OCI-LY7 (cell line): ENCODE measurements at regions not wholly inside any gene's neighbourhood (a gene's known extent, or its start where the extent isn't known, plus 50 kb on each side); places are given as distances from the start of the nearest gene placed in this dataset.

Experiments
- BruUV-seq: library from RNA; stranded (reverse); fragments of 400-500 nt; replicated peaks from 2 replicates; lab custom pipeline; 2021; lab: Mats Ljungman, UMichigan
- CTCF ChIA-PET: fragments of 300-600 bp; sonication (Branson Sonifier 250); formaldehyde crosslinking; loops from one replicate; lab custom pipeline; 2022; ENCODE audit warnings: antibody characterized with exemption; ENCODE audit not compliant: unreplicated experiment; lab: Charles Lee
- POLR2A ChIA-PET: fragments of 300-600 bp; sonication (Branson Sonifier 250); formaldehyde crosslinking; loops from one replicate; lab custom pipeline; 2022; ENCODE audit warnings: antibody characterized with exemption; lab: Charles Lee
- DNase-seq: peaks from one replicate; pipeline ENCODE4 v3.0.0-alpha.2; 2015; ENCODE audit warnings: low spot score
- H2AFZ ChIP-seq: fragments of 200-600 bp; sonication (generic), shearing (Covaris generic); 2 replicates; pipeline ENCODE4 v1.6.1; 2014; ENCODE audit warnings: mild to moderate bottlenecking, antibody characterized with exemption, low read length, moderate library complexity
- H3K27ac ChIP-seq: fragments of 200-600 bp; sonication (generic); 2 replicates; pipeline ENCODE4 v1.5.1; 2014; ENCODE audit warnings: mixed run types, low read depth, mild to moderate bottlenecking, moderate library complexity, low read length, inconsistent platforms; ENCODE audit not compliant: poor library complexity, severe bottlenecking
- H3K36me3 ChIP-seq: fragments of 200-600 bp; sonication (generic); 2 replicates; pipeline ENCODE4 v1.6.1; 2014; ENCODE audit warnings: mild to moderate bottlenecking, antibody characterized with exemption, low read length, moderate library complexity, mixed read lengths; ENCODE audit not compliant: insufficient read depth
- H3K4me1 ChIP-seq: fragments of 200-600 bp; sonication (generic); 2 replicates; pipeline ENCODE4 v1.5.1; 2014; ENCODE audit warnings: mild to moderate bottlenecking, low read length; ENCODE audit not compliant: insufficient read depth, poor library complexity, severe bottlenecking
- H3K4me2 ChIP-seq: fragments of 200-600 bp; sonication (generic); 2 replicates; pipeline ENCODE4 v1.6.1; 2014; ENCODE audit warnings: mild to moderate bottlenecking, low read length
- H3K4me3 ChIP-seq: fragments of 200-600 bp; sonication (generic); 2 replicates; pipeline ENCODE4 v1.5.1; 2014; ENCODE audit warnings: mild to moderate bottlenecking, low read depth, low read length; ENCODE audit not compliant: poor library complexity, severe bottlenecking
- H3K79me2 ChIP-seq: fragments of 200-600 bp; sonication (generic); 2 replicates; pipeline ENCODE4 v1.6.1; 2016; ENCODE audit warnings: low read depth, mild to moderate bottlenecking, low read length, moderate library complexity, mixed read lengths; ENCODE audit not compliant: insufficient read depth
- H3K9me2 ChIP-seq: fragments of 200-600 bp; sonication (generic); 2 replicates; pipeline ENCODE4 v1.6.1; 2016; ENCODE audit warnings: mild to moderate bottlenecking, low read length, mixed read lengths; ENCODE audit not compliant: insufficient read depth
- H3K9me3 ChIP-seq: fragments of 200-600 bp; sonication (generic); 2 replicates; pipeline ENCODE4 v1.6.1; 2014; ENCODE audit warnings: mild to moderate bottlenecking, mixed run types, low read length, mixed read lengths
- H4K20me1 ChIP-seq: fragments of 200-600 bp; sonication (generic); 2 replicates; pipeline ENCODE4 v1.6.1; 2014; ENCODE audit warnings: mild to moderate bottlenecking, antibody characterized with exemption, low read length, moderate library complexity, mixed read lengths; ENCODE audit not compliant: insufficient read depth
- CTCF ChIP-seq: fragments of 200-600 bp; sonication (generic); conservative IDR thresholded peaks from 2 replicates; pipeline ENCODE4 v1.5.1; 2014; ENCODE audit warnings: mild to moderate bottlenecking, antibody characterized with exemption, low read length, moderate library complexity, mixed read lengths
- EZH2phosphoT487 ChIP-seq: fragments of 200-600 bp; sonication (generic); IDR thresholded peaks from 2 replicates; pipeline ENCODE4 v1.6.1; 2018; ENCODE audit warnings: low read depth, borderline replicate concordance, mild to moderate bottlenecking, mixed run types, antibody characterized with exemption, low read length, moderate library complexity, mixed read lengths
- intact Hi-C: fragments of 100-400 bp; cut with micrococcal nuclease; formaldehyde crosslinking; loops from one replicate; pipeline ENCODE4 v1.10.0; 2022; ENCODE audit not compliant: unreplicated experiment

GRCh38 chr15:66638377-66638776, 63.7 kb upstream of the SMAD6 start:
- POLR2A ChIA-PET, result no interaction called here

GRCh38 chr15:66641485-66642315, 60.3 kb upstream of the SMAD6 start:
- CTCF ChIA-PET, result no interaction called here
- Histone ChIP-seq H2AFZ (no peak overlapping the region), H3K36me3 (no peaks in the 10 kb centered on the region), H3K27ac (no peak overlapping the region), H3K9me3 (no peaks in the 10 kb centered on the region), H4K20me1 (no peaks in the 10 kb centered on the region), H3K4me2 (no peak overlapping the region), H3K79me2 (no peaks in the 10 kb centered on the region), H3K9me2 (no peaks in the 10 kb centered on the region), H3K4me1 (no peaks in the 10 kb centered on the region), H3K4me3 (no peak overlapping the region)
- no TSS peak for BruUV-seq
- TF ChIP-seq EZH2phosphoT487, result no peak
- no peak for TF ChIP-seq CTCF
- intact Hi-C loops, result no loop called here
- POLR2A ChIA-PET, result interaction anchor here (1.0 kb wide), 2 partner anchors 19 to 46 kb away, joined by 3 to 4 read pairs; no protein-coding TSS in a partner anchor
- DNase-seq, result no peak

More at GRCh38 chr15:66638377-66638776, 63.7 kb upstream of the SMAD6 start:
- no peaks in the 10 kb centered on the region for H3K9me3 ChIP-seq
- no peaks in the 10 kb centered on the region for H3K4me1 ChIP-seq
- no peaks in the 10 kb centered on the region for H3K9me2 ChIP-seq
- DNase-seq, result no peak
- CTCF ChIA-PET, result no interaction called here
- no peak overlapping the region for H3K27ac ChIP-seq
- no peak for TF ChIP-seq CTCF
- no peak for TF ChIP-seq EZH2phosphoT487
- H3K79me2 ChIP-seq, result no peaks in the 10 kb centered on the region
- H3K4me2 ChIP-seq, result no peak overlapping the region
- no peak overlapping the region for H3K4me3 ChIP-seq
- no peak overlapping the region for H2AFZ ChIP-seq
- H3K36me3 ChIP-seq, result no peaks in the 10 kb centered on the region
- H4K20me1 ChIP-seq, result no peaks in the 10 kb centered on the region
- BruUV-seq, result no TSS peak
- intact Hi-C loops, result no loop called here

- intact Hi-C loops, result no loop called here
- Histone ChIP-seq H3K36me3 (no peaks in the 10 kb centered on the region), H2AFZ (no peak overlapping the region), H3K9me3 (no peaks in the 10 kb centered on the region), H3K4me2 (no peak overlapping the region), H3K4me1 (no peaks in the 10 kb centered on the region), H3K9me2 (no peaks in the 10 kb centered on the region), H3K27ac (no peak overlapping the region), H4K20me1 (no peaks in the 10 kb centered on the region), H3K79me2 (no peaks in the 10 kb centered on the region), H3K4me3 (no peak overlapping the region)
- TF ChIP-seq EZH2phosphoT487 (no peak), CTCF (no peak)
- ChIA-PET CTCF (no interaction called here), POLR2A (no interaction called here)
- no peak for DNase-seq
- BruUV-seq, result no TSS peak
Measured at GRCh38 chr15:66642514-66642913, 59.5 kb upstream of the SMAD6 start.
